ENCODE measurements at regions not wholly inside any gene's neighbourhood (a gene's known extent, or its start where the extent isn't known, plus 50 kb on each side); places are given as distances from the start of the nearest gene placed in this dataset.

GRCh38 chr2:121008975-121009374 is 273.3 kb downstream of the GLI2 start:
- Histone ChIP-seq H3K4me2 (ENCODE audit: insufficient read depth, low read length) (no peak overlapping the region), H2AFZ (ENCODE audit: low read depth, low read length) (no peak overlapping the region), H3K4me1 (ENCODE audit: control insufficient read depth, extremely low read depth, insufficient read depth, low read length) (no peaks in the 10 kb centered on the region), H3K36me3 (ENCODE audit: control insufficient read depth in 2 of 2, extremely low read depth in 1 of 2, insufficient read depth in 2 of 2, low read length in 2 of 2) (no peaks in the 10 kb centered on the region), H3K27me3 (ENCODE audit: control insufficient read depth in 2 of 2, insufficient read depth in 2 of 2, low read length in 2 of 2) (peaks cover 2 to 5% of the 10 kb centered on the region in 2 experiments), H3K9me1 (replicated peaks; ENCODE audit: control insufficient read depth, extremely low read depth, insufficient read depth, low read length) (no peaks in the 10 kb centered on the region), H3K4me3 (replicated peaks in 1 of 3; ENCODE audit: insufficient read depth in 1 of 3, low read depth in 1 of 3, low read length in 3 of 3) (no peak overlapping the region), H3K27ac (ENCODE audit: insufficient read depth, low read depth, low read length) (no peak overlapping the region), H3K79me2 (ENCODE audit: control insufficient read depth, insufficient read depth, low read length) (no peaks in the 10 kb centered on the region), H3K9me3 (replicated peaks; ENCODE audit: control insufficient read depth, insufficient read depth, low read length) (no peaks in the 10 kb centered on the region), H3K9ac (replicated peaks; ENCODE audit: extremely low read depth, insufficient read depth, low read length) (no peak overlapping the region), H4K20me1 (replicated peaks; ENCODE audit: control insufficient read depth, extremely low read depth, insufficient read depth, low read length) (no peaks in the 10 kb centered on the region)
- intact Hi-C loops (cut with micrococcal nuclease) (loop anchor here (1.0 kb wide), 1 partner anchor 314 kb away; no protein-coding TSS in a partner anchor), dilution Hi-C loops (cut with MboI; ENCODE audit: extremely low pct_ligation_motif_present, low sequenced_read_pairs) (no loop called here)
- ChIA-PET CTCF (no interaction called here), POLR2A (no interaction called here)
- BruUV-seq (replicated peaks), result no TSS peak
- no peak for FAIRE-seq
- TF ChIP-seq POLR2AphosphoS5 (IDR thresholded peaks at IDR 0.05; ENCODE audit: insufficient read depth, low read depth, low read length) (no peak), JUN (IDR thresholded peaks at IDR 0.05; ENCODE audit: borderline replicate concordance, insufficient read depth, insufficient read length, low read depth) (no peak)
- TF ChIP-seq, protein P1, sequence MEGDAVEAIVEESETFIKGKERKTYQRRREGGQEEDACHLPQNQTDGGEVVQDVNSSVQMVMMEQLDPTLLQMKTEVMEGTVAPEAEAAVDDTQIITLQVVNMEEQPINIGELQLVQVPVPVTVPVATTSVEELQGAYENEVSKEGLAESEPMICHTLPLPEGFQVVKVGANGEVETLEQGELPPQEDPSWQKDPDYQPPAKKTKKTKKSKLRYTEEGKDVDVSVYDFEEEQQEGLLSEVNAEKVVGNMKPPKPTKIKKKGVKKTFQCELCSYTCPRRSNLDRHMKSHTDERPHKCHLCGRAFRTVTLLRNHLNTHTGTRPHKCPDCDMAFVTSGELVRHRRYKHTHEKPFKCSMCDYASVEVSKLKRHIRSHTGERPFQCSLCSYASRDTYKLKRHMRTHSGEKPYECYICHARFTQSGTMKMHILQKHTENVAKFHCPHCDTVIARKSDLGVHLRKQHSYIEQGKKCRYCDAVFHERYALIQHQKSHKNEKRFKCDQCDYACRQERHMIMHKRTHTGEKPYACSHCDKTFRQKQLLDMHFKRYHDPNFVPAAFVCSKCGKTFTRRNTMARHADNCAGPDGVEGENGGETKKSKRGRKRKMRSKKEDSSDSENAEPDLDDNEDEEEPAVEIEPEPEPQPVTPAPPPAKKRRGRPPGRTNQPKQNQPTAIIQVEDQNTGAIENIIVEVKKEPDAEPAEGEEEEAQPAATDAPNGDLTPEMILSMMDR (IDR thresholded peaks at IDR 0.05; ENCODE audit: extremely low read depth in 1 of 2, insufficient read depth in 1 of 2, low read depth in 1 of 2, low read length in 2 of 2), result peak in 1 of 2 donors; percentile 36
- DNase-seq (ENCODE audit: low read depth, low spot score), result no peak

DNA sequence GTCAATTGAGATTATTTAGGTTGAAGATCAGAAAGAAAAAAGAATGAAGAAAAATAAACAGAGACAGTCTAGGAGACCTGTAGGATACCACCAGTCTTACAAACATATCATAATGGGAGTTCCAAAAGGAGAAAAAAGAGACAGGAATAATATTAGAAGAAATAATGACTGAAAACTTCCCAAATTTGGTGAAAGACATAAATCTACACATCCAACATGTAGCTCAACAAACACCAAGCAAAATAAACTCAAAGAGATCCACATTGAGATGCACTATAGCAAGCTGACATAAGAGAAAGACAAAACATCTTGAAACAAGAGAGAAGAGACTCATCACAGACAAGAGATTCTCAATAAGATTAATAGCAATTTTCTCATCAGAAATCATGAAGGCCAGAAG is 274.0 kb downstream of the TFCP2L1 start:
- Histone ChIP-seq H3K4me1 (ENCODE audit: control insufficient read depth, extremely low read depth, insufficient read depth, low read length) (no peaks in the 10 kb centered on the region), H4K20me1 (replicated peaks; ENCODE audit: control insufficient read depth, extremely low read depth, insufficient read depth, low read length) (no peaks in the 10 kb centered on the region), H3K4me3 (replicated peaks in 1 of 3; ENCODE audit: insufficient read depth in 1 of 3, low read depth in 1 of 3, low read length in 3 of 3) (no peak overlapping the region), H3K27me3 (ENCODE audit: control insufficient read depth in 2 of 2, insufficient read depth in 2 of 2, low read length in 2 of 2) (peaks cover 0 to 7% of the 10 kb centered on the region in 2 experiments), H3K9me1 (replicated peaks; ENCODE audit: control insufficient read depth, extremely low read depth, insufficient read depth, low read length) (no peaks in the 10 kb centered on the region), H3K79me2 (ENCODE audit: control insufficient read depth, insufficient read depth, low read length) (no peaks in the 10 kb centered on the region), H3K9ac (replicated peaks; ENCODE audit: extremely low read depth, insufficient read depth, low read length) (no peak overlapping the region), H3K36me3 (ENCODE audit: control insufficient read depth in 2 of 2, extremely low read depth in 1 of 2, insufficient read depth in 2 of 2, low read length in 2 of 2) (no peaks in the 10 kb centered on the region), H2AFZ (ENCODE audit: low read depth, low read length) (no peak overlapping the region), H3K27ac (ENCODE audit: insufficient read depth, low read depth, low read length) (no peak overlapping the region), H3K9me3 (replicated peaks; ENCODE audit: control insufficient read depth, insufficient read depth, low read length) (no peaks in the 10 kb centered on the region), H3K4me2 (ENCODE audit: insufficient read depth, low read length) (no peak overlapping the region)
- CTCF ChIA-PET, result interaction anchor here (0.8 to 1.7 kb wide), 2 partner anchors 12 to 22 kb away, joined by 3 to 4 read pairs; no protein-coding TSS in a partner anchor
- no TSS peak for BruUV-seq (replicated peaks)
- TF ChIP-seq JUN (IDR thresholded peaks at IDR 0.05; ENCODE audit: borderline replicate concordance, insufficient read depth, insufficient read length, low read depth), result no peak
- TF ChIP-seq POLR2AphosphoS5 (IDR thresholded peaks at IDR 0.05; ENCODE audit: insufficient read depth, low read depth, low read length), result no peak
- TF ChIP-seq GATA2 (IDR thresholded peaks at IDR 0.05; ENCODE audit: insufficient read depth, insufficient read length, low read depth, low read length), result no peak
- TF ChIP-seq, protein P1 (IDR thresholded peaks at IDR 0.05; ENCODE audit: extremely low read depth in 1 of 2, insufficient read depth in 1 of 2, low read depth in 1 of 2, low read length in 2 of 2), result no peak
- no peak for TF ChIP-seq MYC (IDR thresholded peaks at IDR 0.05; ENCODE audit: low read depth, low read length)
- no peak for TF ChIP-seq FOS (IDR thresholded peaks at IDR 0.05; ENCODE audit: borderline replicate concordance, insufficient read depth, low read length)
- TF ChIP-seq EZH2 (IDR thresholded peaks at IDR 0.05; ENCODE audit: borderline replicate concordance, low read depth, low read length, severe bottlenecking), result no peak
- no peak for TF ChIP-seq POLR2A (IDR thresholded peaks at IDR 0.05; ENCODE audit: low read depth, low read length)
- intact Hi-C loops (cut with micrococcal nuclease), result no loop called here
- POLR2A ChIA-PET, result no interaction called here
- DNase-seq (ENCODE audit: low read depth, low spot score) (no peak), FAIRE-seq (no peak)
- dilution Hi-C loops (cut with MboI; ENCODE audit: extremely low pct_ligation_motif_present, low sequenced_read_pairs), result no loop called here
